Colonic mucosa (tissue), 4 donors: ENCODE measurements at regions not wholly inside any gene's neighbourhood (a gene's known extent, or its start where the extent isn't known, plus 50 kb on each side); places are given as distances from the start of the nearest gene placed in this dataset.

Source experiments
- DNase-seq: peaks from one replicate; pipeline ENCODE4 v3.0.0-alpha.2; 2020
- H3K27ac ChIP-seq: fragments of 200-600 bp; one replicate; pipeline ENCODE4 v1.8.0; 2021
- H3K27me3 ChIP-seq: fragments of 200-600 bp; one replicate; pipeline ENCODE4 v1.8.0; 2021
- H3K36me3 ChIP-seq: fragments of 200-600 bp; one replicate; pipeline ENCODE4 v1.8.0; 2021
- H3K4me1 ChIP-seq: fragments of 200-600 bp; one replicate; pipeline ENCODE4 v1.8.0; 2021; ENCODE audit warnings: mild to moderate bottlenecking
- H3K4me3 ChIP-seq: fragments of 200-600 bp; one replicate; pipeline ENCODE4 v1.8.0; 2021
- H3K9ac ChIP-seq, 2 donors: one replicate each; pipeline ENCODE4 v1.7.0; 2013; ENCODE audit warnings: control low read depth in 2 of 2, low read depth in 2 of 2, low read length in 2 of 2
- H3K9me3 ChIP-seq: fragments of 200-600 bp; one replicate; pipeline ENCODE4 v1.8.0; 2021
- CTCF ChIP-seq: fragments of 200-600 bp; IDR thresholded peaks from one replicate; pipeline ENCODE4 v1.8.0; 2022; ENCODE audit warnings: antibody characterized with exemption, mild to moderate bottlenecking
- intact Hi-C: fragments of 100-400 bp; cut with DNase I; formaldehyde crosslinking; loops from one replicate; pipeline ENCODE4 v1.14.1; 2022
- donor health status: healthy.
- donor health status: DM: no; HTN: no; CAD: no.
- donor health status: DM: no; HTN: no; CAD: no.

GRCh38 chr7:93725954-93726353 is 151.4 kb upstream of the CALCR start:
- no peak for DNase-seq

GRCh38 chr7:93723424-93724124 is 149.1 kb upstream of the CALCR start:
- TF ChIP-seq CTCF, result no peak
- Histone ChIP-seq H3K9ac (no peak overlapping the region), H3K36me3 (no peaks in the 10 kb centered on the region), H3K9me3 (no peaks in the 10 kb centered on the region), H3K4me3 (no peak overlapping the region), H3K27me3 (no peaks in the 10 kb centered on the region), H3K4me1 (no peaks in the 10 kb centered on the region), H3K27ac (no peak overlapping the region)
- DNase-seq, result no peak
- intact Hi-C loops, result no loop called here

More at GRCh38 chr7:93725954-93726353, 151.4 kb upstream of the CALCR start:
- Histone ChIP-seq H3K4me1 (no peaks in the 10 kb centered on the region), H3K36me3 (no peaks in the 10 kb centered on the region), H3K9me3 (no peaks in the 10 kb centered on the region), H3K9ac (no peak overlapping the region), H3K27ac (no peak overlapping the region), H3K27me3 (no peaks in the 10 kb centered on the region), H3K4me3 (no peak overlapping the region)
- intact Hi-C loops, result no loop called here
- no peak for TF ChIP-seq CTCF

- no peaks in the 10 kb centered on the region for H3K36me3 ChIP-seq
- no peaks in the 10 kb centered on the region for H3K9me3 ChIP-seq
- no peaks in the 10 kb centered on the region for H3K27me3 ChIP-seq
- H3K9ac ChIP-seq, result no peak overlapping the region
- DNase-seq, result no peak
- no peak for TF ChIP-seq CTCF
- H3K27ac ChIP-seq, result no peak overlapping the region
- intact Hi-C loops, result no loop called here
- no peaks in the 10 kb centered on the region for H3K4me1 ChIP-seq
- no peak overlapping the region for H3K4me3 ChIP-seq
Measured at GRCh38 chr7:93720106-93720505, 145.6 kb upstream of the CALCR start.

GRCh38 chr7:93719546-93719945 is 145.0 kb upstream of the CALCR start:
- H3K9me3 ChIP-seq, result no peaks in the 10 kb centered on the region
- H3K27me3 ChIP-seq, result no peaks in the 10 kb centered on the region
- no peak for DNase-seq
- intact Hi-C loops, result no loop called here
- no peak overlapping the region for H3K4me3 ChIP-seq
- no peaks in the 10 kb centered on the region for H3K4me1 ChIP-seq
- no peak for TF ChIP-seq CTCF
- no peaks in the 10 kb centered on the region for H3K36me3 ChIP-seq
- H3K27ac ChIP-seq, result no peak overlapping the region
- H3K9ac ChIP-seq, result no peak overlapping the region

GRCh38 chr7:93717217-93717900 is 142.8 kb upstream of the CALCR start:
- DNase-seq, result no peak
- no peak overlapping the region for H3K27ac ChIP-seq
- intact Hi-C loops, result no loop called here
- no peak overlapping the region for H3K4me3 ChIP-seq
- no peaks in the 10 kb centered on the region for H3K27me3 ChIP-seq
- H3K4me1 ChIP-seq, result no peaks in the 10 kb centered on the region
- H3K9me3 ChIP-seq, result no peaks in the 10 kb centered on the region
- TF ChIP-seq CTCF, result no peak
- H3K36me3 ChIP-seq, result no peaks in the 10 kb centered on the region
- no peak overlapping the region for H3K9ac ChIP-seq
